NK-92 treated with Interleukin-12 subunit alpha and Interleukin-12 subunit beta, amount 100 ng/mL, for 24 hours (cell line): ENCODE measurements at regions not wholly inside any gene's neighbourhood (a gene's known extent, or its start where the extent isn't known, plus 50 kb on each side); places are given as distances from the start of the nearest gene placed in this dataset.

Experiments used
- DNase-seq: peaks from one replicate; lab custom pipeline; 2025; lab: John Stamatoyannopoulos, UW

GRCh38 chr11:128226106-128226716 is 361.1 kb downstream of the ETS1 start:
- no peak for DNase-seq

- DNase-seq: no peak
These were observed 365.0 kb downstream of the ETS1 start for GRCh38 chr11:128222245-128222884.

GRCh38 chr11:128219731-128220120 is 367.6 kb downstream of the ETS1 start:
- DNase-seq: no peak

DNA sequence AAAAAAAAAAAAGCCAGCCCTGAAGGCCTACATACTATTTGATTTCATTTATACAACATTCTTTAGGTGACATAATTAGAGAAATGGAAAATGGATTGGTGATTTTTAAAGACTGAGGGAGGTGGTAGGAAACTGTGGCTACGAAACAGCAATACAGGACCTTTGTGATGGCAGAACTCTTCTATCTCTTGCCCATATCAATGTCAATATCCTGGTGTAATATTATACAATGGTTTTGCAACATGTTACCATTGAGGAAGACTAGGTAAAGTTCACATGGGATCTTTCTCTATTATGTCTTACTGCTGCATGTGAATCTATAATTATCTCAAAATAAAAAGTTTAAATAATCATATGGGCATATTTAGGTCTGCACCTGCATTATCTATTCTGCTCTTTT is 371.2 kb downstream of the ETS1 start:
- DNase-seq: no peak

DNA sequence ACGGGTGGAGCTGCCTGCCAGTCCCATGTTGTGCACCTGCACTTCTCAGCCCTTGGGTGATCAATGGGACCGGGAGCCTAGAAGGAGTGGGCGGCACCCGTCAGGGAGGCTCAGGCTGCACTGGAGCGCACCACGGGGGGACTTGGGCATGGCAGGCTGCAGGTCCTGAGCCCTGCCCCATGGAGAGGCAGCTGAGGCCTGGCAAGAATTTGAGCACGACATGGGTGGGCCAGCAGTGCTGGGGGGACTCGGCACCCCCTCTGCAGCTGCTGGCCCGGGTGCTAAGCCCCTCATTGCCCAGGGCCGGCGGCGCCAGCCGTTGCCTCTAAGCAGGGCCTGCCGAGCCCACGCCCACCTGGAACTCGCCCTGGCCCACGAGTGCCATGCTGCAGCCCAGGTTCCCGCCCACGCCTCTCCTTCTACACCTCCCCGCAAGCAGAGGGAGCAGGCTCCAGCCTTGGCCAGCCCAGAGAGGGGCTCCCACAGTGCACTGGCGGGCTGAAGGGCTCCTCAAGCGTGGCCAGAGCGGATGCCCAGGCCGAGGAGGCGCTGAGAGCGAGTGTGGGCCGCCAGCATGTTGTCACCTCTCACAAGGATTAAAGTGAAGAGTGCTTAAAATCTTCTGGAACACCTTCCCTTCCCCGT is 372.0 kb downstream of the ETS1 start:
- no peak for DNase-seq

GRCh38 chr11:128214263-128214662 is 373.1 kb downstream of the ETS1 start:
- DNase-seq: no peak

DNA sequence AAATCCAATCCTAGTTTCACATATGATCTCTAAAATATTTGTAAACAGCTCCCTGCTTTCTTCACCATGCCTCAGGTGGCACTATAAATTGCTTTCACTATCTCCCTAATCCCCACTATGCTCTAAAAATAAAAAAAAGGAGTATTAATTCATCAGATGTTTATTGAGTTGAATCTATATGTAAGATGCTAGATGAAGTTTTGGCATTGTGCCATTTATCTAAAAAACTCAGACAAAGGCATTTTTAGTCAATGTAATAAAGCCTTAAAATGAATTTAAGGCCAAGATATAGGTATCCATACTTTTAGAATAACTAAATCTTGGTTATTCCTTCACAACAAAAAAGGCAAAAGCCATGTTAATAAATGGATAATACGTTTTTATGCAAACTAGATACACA is 373.9 kb downstream of the ETS1 start:
- no peak for DNase-seq

DNA sequence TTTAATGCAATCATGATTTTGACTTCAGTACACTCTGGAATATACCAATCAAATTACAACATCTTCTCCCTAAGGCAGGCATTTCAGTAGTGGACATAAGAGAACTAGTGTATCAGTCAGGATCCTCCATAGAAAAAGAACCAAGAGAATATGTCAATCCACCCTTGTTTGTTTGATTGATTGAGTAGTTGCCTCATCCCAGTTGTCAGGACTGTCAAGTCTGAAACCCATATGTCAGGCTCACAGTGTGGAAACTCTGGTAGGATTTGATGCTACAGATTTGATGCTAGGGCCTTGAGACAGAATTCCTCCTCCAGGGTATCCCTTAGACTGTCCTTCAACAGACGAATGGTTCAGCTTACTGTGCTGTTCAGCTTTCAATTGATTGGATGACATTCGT is 375.0 kb downstream of the ETS1 start:
- no peak for DNase-seq

DNA sequence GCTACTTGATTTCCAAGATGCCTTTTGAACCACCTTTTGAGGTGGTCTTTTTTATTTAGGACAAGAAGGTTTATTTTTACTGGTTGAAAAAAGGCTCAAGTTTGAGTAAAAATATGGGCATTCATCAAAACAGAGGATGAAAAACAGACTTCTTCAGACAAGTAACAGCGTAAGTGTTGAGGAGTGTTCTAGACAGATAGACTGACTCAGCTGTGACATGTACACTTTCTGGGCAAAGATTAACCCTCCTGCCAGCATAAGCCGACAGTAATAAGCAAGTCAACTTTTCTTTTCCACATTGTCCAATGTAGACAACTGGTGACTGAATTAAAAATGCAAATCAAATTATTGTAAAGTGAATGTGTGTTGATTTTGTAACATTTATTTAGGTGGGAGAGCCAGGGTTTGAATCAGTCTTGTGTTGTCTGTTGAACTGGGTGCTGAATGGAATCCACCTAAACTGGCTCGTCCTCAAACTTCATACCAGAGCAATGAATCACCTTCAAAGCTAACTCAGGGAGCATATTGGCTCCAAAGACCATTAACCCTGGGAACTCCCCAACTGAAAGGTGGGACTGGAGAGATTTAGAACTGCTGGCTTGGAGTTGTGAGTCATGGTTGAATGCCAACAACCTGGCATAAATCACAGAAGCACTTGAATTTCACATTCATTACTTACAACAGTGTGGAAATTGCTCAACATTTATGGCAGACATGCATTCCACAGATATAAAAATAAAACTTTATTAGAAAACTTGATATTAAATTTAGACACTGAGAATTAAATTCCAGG is 377.0 kb downstream of the ETS1 start:
- DNase-seq: no peak

DNA sequence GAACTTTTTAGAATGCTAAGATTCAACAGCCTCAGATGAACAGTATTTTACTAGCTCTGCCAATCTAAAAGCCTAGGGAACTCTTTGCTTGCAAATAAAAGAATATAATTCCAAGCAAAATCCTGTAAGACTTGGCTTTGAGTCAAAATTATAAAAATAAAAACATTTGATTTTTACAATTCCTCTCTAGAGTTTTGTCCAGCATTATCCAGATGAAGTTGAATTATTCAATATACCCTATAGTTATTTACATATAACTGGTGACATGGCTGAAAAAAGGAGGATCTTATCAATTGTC is 378.3 kb downstream of the ETS1 start:
- DNase-seq: no peak

DNA sequence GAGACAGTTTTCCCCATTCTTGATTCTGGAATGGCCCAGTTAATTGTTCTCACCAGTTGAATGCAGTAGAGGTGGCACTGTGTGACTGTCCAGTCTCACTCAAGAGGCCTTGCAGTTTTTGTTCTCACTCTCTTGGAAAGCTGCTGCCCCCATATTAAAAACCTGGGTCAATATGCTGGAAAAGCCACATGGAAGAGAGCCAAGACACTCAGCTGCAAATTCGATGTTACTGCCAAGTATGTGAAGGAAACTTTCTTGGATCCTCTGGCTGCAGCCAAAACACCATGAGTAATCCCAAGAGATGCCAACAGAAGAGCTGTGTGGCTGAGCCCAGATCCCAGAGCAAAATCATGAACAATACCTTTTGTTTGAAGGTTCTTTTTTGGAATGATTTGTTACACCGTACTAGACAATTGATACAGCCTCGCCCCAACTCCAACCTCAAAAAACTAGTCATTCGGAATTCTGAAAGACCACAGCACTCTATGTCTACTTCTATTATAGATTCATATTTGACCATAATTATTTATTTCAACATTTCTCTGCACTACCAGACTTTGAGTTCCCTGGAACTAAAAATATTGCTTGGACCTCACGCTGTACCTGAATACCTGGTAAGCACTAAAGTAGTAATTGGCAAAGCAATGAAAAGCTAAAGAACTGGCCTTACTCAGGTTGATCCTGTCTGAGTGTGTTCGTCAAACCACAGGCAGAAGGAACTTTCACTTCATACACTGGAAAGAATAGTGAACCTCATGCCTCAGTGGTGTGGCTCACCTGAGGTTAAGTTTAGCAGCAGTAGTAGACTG is 378.8 kb downstream of the ETS1 start:
- no peak for DNase-seq

DNA sequence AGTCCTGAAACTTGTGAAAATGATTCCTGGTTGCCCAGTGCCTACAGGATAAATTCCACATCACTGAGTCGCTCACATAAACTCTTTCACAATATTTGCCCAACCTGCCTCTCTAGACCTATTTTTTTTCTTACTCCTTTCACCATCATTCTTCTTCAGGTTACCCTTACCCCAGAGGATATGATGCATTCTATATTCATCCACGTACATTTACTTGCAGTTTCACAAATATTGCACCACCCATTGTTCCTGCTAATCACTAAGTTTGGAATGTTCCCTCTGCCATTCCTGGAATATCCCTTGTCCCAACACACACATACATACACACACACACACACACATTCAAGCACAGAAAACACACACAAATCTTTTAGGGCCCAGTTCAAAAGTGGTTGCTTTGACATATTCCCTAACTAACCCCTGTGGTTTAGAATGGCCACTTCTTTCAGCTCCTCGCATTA is 379.5 kb downstream of the ETS1 start:
- no peak for DNase-seq

DNA sequence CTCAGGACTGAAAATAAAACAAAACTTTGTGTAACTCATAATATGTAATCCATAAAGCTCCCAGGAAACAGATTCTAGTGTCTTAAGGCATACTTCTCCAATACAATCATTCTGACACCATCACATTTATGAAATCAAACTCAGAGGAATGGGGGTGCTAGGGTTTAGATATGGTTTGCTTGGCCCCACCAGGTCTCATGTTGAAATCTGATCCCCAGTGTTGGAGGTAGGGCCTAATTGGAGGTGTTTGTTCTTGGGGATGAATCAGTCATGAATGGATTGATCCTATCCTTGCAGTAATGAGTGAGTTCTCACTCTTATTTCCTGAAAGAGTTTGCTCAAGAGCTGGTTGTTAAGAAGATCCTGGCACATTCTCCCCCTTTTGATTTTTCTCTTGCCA is 380.9 kb downstream of the ETS1 start:
- DNase-seq: no peak

- no peak for DNase-seq
These were observed 381.6 kb downstream of the ETS1 start for GRCh38 chr11:128205796-128206195.

GRCh38 chr11:128204898-128205297 is 382.5 kb downstream of the ETS1 start:
- DNase-seq: no peak

- no peak for DNase-seq
These were observed 385.6 kb downstream of the ETS1 start for GRCh38 chr11:128201801-128202200.

GRCh38 chr11:128201009-128201408 is 386.3 kb downstream of the ETS1 start:
- no peak for DNase-seq

DNA sequence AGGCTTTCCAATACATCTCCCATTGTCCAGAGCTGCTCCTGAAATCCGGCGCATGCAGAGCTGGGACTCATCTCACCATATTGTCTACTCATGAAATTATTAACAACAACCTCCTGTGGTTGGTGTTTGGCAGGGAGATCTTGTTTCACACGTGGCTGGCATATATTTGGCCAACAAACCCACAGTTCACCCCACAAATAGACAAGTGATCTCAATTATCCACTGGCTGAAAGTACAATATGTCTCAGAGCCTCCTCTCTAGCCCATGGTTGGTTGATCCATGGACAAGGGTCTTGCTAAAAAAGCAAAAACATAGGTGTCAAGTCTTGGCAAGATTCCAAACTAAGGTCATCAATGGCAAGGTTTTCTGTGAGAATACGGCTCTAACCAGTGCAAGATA is 386.9 kb downstream of the ETS1 start:
- DNase-seq: no peak

DNA sequence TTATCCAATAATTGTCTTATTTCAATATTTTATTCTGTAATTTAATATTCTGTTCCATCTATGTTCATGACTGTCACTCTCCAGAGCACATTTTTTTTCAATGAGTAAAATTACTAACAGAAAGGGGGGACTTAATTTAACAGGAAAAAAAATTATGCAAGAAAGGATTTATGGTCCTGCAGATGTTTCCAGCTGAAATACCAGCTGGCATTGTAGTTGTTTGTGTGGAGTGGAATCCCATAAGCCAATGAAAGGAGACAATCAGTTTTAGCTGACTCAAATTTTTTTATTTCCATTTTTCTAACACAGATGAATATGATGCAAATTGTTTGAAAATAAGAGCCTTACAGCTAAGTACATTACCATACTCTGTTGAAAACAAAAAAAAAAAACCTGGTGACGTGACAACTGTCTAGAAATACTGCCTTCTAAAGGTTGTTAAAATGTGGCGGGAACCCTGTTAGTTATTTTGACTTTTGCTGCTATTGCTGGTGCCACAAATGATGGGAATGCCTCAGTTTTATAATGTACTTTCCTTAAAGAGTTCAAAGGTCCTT is 389.1 kb downstream of the ETS1 start:
- DNase-seq: no peak

DNA sequence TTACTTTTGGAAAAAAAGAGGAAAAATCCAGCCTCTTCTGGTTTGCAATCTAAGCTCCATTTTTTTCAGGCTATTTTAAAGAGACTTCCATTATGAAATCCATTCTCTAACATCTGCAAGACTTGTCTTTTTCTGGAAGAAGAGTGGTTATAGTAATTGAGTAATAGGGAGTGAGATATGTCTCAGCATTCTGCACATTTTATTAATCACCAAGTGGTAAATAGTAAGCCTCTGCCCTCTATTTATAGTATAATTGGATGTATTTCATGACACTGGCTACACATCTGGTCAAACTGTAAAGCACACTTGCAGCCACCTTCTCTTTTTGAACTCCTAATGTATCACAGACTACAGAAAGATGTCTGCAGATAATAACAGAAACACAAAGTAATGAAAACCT is 391.1 kb downstream of the ETS1 start:
- DNase-seq: no peak

GRCh38 chr11:128195756-128196155 is 391.6 kb downstream of the ETS1 start:
- no peak for DNase-seq
